Cardiac septum (tissue), 1 donor: ENCODE measurements at regions not wholly inside any gene's neighbourhood (a gene's known extent, or its start where the extent isn't known, plus 50 kb on each side); places are given as distances from the start of the nearest gene placed in this dataset.

Experiments used
- DNase-seq: peaks from one replicate; pipeline ENCODE4 v3.0.0-alpha.2; 2020; ENCODE audit warnings: low spot score
- intact Hi-C: fragments of 100-400 bp; cut with DNase I; formaldehyde crosslinking; loops from one replicate; pipeline ENCODE4 v1.14.0; 2022
- donor health status: DM: no; HTN: no; CAD: no.

- intact Hi-C loops = no loop called here
- DNase-seq = no peak
These were observed 131.7 kb upstream of the ELL2 start for GRCh38 chr5:96093340-96093739.

GRCh38 chr5:96091874-96092273, 130.2 kb upstream of the ELL2 start:
- intact Hi-C loops = no loop called here
- no peak for DNase-seq

DNA sequence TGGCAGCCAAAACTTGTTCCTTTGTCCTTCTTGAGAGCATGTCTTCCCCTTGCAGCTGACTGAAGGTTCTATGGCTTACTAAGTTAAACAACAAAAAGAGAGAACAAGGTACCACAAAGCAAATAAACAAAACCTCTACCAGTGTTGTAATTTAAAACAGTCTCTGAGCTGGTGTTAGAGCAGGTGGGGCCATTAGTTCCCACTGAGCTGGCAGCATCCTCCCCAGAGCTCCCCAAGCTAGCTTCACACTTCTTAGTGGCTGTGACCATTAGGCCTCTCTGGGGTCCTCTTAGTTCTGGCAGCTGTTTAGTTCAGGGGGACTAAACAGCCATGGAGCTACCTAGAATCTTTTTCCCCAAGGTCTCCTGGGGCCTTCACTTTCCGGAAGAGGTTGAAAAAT, 128.6 kb upstream of the ELL2 start:
- DNase-seq = no peak

DNA sequence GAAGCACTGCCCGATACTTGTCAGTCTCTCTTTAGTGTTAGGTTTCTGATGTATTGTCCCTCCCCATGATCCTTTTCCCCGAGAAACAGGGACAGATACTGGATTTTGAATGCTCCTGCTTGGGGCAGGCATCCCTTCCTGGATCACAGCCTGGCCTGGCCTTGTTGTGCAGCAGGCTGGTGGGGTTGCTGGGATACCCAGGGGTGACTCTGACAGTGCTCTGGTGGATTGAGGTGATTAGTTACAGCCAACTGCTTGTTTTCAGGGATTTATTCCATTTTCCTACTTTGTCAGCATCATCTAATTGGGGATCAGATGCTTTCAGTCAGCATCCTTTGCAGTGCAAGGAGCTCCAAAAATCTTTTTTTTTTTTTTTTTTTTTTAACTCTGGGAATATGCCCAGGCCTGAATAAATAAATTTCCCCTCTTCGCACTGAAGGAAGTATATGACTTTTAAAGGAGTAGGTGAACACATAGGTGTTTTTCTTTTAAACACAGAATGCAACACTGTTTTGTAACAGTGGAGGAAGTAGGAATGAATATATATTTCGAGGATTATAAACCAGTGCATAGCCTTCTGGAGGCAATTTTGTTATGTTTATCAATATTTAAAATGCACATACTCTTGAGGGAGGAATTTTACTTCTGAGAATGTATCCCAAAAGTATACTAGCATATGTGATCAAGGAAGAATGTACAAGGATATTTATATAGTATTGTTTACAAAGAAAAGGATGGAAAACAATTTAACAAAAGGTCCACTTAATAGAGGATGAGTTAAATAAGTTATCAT, 127.3 kb upstream of the ELL2 start:
- intact Hi-C loops = no loop called here
- no peak for DNase-seq

More for the DNA sequence above, 128.6 kb upstream of the ELL2 start:
- intact Hi-C loops = no loop called here

- DNase-seq = no peak
- intact Hi-C loops = no loop called here
These were observed 126.3 kb upstream of the ELL2 start for GRCh38 chr5:96087939-96088338.

- intact Hi-C loops = no loop called here
- no peak for DNase-seq
These were observed 123.3 kb upstream of the ELL2 start for GRCh38 chr5:96084874-96085506.

DNA sequence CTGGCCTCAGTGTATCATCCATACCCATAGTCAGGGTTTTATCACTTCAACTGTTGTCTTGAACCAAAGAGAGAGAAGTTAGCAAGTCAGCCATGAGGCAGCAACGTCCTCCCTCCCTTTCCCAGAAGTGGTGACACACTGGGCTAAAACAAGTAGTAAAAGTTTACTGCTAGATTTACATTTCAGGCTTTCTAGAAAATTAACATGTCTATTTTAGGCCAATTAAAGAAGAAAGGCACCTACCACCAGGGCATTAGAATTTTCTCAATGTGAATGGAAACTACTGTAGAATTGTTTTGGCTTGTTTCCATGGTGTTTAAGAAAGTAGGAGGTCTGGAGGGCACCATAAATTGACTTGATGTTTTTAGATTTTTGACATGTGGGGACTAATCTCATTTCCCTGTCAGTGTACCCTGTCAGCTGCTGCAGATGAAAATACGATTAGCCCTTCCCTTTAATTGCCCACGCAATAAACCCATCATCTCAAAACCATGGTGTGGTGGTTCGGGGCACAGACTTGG, 121.8 kb upstream of the ELL2 start:
- no peak for DNase-seq
- intact Hi-C loops = no loop called here

DNA sequence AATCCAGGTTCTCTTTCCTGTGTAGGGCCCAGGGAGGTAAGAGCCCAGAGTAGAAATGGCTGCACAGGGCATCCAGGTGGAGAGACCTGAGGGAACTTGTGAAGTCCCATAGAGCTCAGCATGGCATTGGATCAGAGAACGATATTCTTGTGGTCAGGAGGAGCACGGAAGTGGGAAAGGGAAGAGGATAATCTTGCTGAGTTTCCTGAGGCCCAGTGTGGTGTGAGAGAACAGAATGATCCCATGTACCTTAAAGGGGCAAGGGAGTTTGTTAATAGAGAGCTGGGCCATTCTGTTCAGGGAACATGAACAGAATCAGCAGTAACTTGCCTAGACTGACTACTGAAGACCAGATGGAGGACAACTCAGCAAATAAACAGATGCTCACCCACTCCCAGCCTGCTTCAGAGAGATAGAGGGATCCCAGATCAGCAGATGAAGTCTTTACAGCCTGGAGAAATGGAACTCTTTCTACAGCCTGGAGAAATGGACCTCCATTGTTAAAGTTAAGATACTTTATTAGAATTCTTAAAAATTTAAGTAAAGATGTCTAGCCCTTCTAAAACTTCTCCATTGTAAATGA, 119.7 kb upstream of the ELL2 start:
- DNase-seq = no peak
- intact Hi-C loops = no loop called here

GRCh38 chr5:96080557-96080956, 118.9 kb upstream of the ELL2 start:
- DNase-seq = no peak
- intact Hi-C loops = no loop called here

- DNase-seq = no peak
- intact Hi-C loops = no loop called here
These were observed 118.3 kb upstream of the ELL2 start for GRCh38 chr5:96079962-96080361.

DNA sequence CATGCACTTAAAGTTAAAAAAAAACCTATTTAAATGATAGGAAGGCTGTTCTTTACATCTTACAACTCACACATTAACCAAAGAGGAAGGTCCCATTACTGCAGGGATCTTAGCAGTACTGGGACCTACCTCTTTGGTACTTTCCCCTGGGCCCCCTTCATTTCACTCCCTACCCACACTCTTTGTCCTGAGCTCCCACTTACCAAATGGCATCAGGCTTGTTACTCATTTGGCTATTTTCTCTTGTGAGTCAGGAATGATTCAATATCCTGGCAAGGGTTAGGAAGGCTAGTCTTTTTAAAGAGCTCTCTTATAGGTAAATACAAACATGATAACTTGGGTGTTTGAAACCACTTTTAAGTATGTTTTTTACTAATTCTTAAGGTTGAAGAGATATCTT, 117.4 kb upstream of the ELL2 start:
- DNase-seq = no peak
- intact Hi-C loops = no loop called here

- intact Hi-C loops = no loop called here
- no peak for DNase-seq
These were observed 114.8 kb upstream of the ELL2 start for GRCh38 chr5:96076451-96076850.

DNA sequence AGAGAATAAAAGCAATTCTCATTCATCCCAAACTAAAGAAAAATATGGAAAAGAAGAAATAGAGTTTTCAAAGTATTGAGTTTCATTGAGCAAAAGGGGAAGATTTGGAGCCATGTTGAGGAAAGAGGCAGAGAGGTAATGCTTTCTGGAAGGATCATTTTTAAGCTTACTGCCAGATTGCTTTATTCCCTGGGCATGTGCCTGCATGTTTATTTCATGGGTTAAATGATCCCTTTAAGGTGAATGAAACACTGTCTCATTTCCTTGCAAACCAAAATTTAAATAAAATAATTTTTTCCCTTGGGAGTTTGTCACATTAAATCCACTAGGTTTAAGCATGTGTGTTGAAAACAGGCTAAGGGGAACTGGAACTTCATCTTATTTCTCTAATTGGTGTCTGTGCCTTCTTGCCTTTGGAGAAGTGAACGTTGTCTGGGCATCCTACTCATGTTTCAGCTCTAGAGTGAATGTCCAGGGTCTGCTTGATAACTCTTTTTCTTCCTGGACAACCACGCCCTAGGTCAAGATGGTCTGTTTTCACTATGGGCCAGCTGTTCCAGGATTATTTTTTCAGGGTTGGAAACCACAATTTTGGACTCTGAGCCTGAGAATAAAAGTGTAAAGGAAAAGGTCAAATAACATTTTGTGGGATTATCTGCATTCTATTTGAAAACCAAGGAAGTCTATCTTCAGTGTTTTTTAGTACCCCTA, 114.1 kb upstream of the ELL2 start:
- no peak for DNase-seq
- intact Hi-C loops = no loop called here

GRCh38 chr5:96074870-96075269, 113.2 kb upstream of the ELL2 start:
- DNase-seq = no peak
- intact Hi-C loops = no loop called here

DNA sequence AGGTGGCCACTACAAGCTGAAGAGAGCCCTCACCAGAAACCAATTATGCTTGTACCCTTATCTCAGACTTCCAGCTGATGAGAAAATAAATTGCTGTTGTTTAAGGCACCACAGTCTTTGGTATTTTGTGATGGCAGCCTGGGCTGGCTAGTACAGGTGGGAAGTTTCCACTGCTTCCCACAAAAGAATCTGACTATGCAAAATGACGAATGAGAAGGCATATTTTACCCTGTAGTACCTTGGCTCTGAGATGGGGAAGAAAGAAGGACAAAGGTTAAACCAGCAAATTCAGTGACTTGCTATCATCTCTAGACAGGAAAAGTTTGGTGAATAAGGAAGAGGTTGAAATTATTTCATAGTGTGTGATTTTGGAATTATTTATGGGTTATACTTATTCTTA, 112.8 kb upstream of the ELL2 start:
- DNase-seq = no peak
- intact Hi-C loops = no loop called here

DNA sequence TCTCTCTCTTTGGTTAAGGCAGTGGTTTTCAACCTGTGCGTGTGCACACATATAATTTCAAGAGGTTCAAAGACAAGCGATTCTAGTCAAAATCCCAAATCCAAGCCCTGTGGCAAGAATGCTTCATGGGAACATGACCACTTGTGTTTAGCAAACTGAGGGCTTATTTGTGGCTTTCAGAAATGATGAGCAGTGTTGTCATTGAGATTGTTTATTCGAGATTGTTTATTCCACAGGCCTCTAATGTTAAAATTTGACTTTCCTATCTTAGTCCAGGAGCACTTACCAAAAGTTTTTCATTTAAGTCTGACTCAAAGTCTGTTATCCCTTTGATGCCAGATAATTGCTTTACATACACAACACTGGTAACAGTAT, 111.1 kb upstream of the ELL2 start:
- DNase-seq = no peak
- intact Hi-C loops = no loop called here

- DNase-seq = no peak
- intact Hi-C loops = no loop called here
These were observed 110.6 kb upstream of the ELL2 start for GRCh38 chr5:96072138-96072790.

GRCh38 chr5:96070622-96071225, 109.1 kb upstream of the ELL2 start:
- DNase-seq = no peak
- intact Hi-C loops = no loop called here

- DNase-seq = no peak
- intact Hi-C loops = no loop called here
These were observed 106.4 kb upstream of the ELL2 start for GRCh38 chr5:96067894-96068614.
